ENCODE measurements at regions not wholly inside any gene's neighbourhood (a gene's known extent, or its start where the extent isn't known, plus 50 kb on each side); places are given as distances from the start of the nearest gene placed in this dataset.

DNA sequence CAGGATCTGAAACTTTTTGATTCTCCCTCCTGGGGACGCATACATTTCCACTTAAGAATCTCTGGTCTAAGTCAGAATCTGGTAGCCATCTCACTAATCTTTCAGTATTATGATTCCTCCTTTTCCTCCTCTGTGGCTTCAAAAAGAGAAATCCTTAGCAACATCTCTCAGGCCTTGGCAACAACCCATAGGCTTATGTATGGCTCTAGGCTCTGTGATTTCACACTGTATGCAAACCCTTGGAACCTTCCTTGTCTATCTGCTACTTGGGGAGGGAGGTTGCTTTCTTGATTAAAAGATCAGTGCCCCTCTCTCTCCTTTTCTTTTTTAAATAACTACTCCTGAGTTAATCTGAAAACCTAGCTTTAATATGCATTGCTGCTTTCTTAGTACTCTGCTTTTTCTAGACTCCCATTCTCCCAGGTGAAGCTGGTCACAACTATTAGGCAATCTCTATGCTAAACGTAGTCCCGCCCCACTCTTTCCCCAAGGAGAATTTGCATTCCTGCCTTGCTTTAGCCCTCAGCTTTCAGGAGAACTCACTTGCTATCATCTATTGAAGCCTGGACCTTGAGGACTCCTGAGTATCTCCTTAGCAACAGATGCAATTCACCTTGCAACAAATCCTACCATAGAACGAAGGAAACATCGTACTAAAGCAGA lies 72.2 kb upstream of the L3MBTL4 start:
- Histone ChIP-seq H2BK120ac (ENCODE audit: low read depth, low read length) (no peak overlapping the region), H3K27ac (ENCODE audit: low read length, poor library complexity, severe bottlenecking) (no peak overlapping the region), H3K36me3 (ENCODE audit: control insufficient read depth in 1 of 2, insufficient read depth in 2 of 2, low read depth in 1 of 2, low read length in 2 of 2) (no peaks in the 10 kb centered on the region), H3K4ac (ENCODE audit: low read depth in 1 of 2, low read length in 2 of 2) (no peak overlapping the region), H2AK5ac (ENCODE audit: low read length, severe bottlenecking) (no peak overlapping the region), H3K23ac (ENCODE audit: low read length in 2 of 2) (no peak overlapping the region), H3K27me3 (ENCODE audit: control insufficient read depth in 1 of 2, insufficient read depth in 1 of 2, low read length in 2 of 2) (peaks cover 0 to 18% of the 10 kb centered on the region in 2 experiments), H3K9ac (ENCODE audit: low read length) (no peak overlapping the region), H3K9me3 (ENCODE audit: control insufficient read depth, low read length) (no peaks in the 10 kb centered on the region), H3K18ac (ENCODE audit: low read depth in 1 of 2, low read length in 2 of 2) (no peak overlapping the region), H2BK15ac (ENCODE audit: low read depth, poor library complexity, severe bottlenecking) (no peak overlapping the region), H3K4me3 (ENCODE audit: insufficient read depth in 1 of 2, low read depth in 1 of 2, low read length in 2 of 2) (no peak overlapping the region), H3K14ac (ENCODE audit: low read length in 2 of 2) (no peak overlapping the region), H2BK5ac (ENCODE audit: low read depth, low read length, poor library complexity, severe bottlenecking) (no peak overlapping the region), H3K4me2 (ENCODE audit: low read length, poor library complexity, severe bottlenecking) (no peak overlapping the region), H3K4me1 (ENCODE audit: control insufficient read depth, insufficient read depth, low read depth, low read length) (peaks cover 3% of the 10 kb centered on the region), H3K79me1 (replicated peaks; ENCODE audit: low read length, poor library complexity, severe bottlenecking) (no peaks in the 10 kb centered on the region), H2BK12ac (ENCODE audit: low read length in 2 of 2) (no peak overlapping the region), H2AFZ (ENCODE audit: low read depth, low read length) (no peak overlapping the region), H4K91ac (ENCODE audit: low read length) (no peak overlapping the region), H4K8ac (ENCODE audit: low read length) (no peak overlapping the region)
- DNase-seq = no peak
- WGBS = 58% methylated on average over 3 of the region's 5 CpGs

DNA sequence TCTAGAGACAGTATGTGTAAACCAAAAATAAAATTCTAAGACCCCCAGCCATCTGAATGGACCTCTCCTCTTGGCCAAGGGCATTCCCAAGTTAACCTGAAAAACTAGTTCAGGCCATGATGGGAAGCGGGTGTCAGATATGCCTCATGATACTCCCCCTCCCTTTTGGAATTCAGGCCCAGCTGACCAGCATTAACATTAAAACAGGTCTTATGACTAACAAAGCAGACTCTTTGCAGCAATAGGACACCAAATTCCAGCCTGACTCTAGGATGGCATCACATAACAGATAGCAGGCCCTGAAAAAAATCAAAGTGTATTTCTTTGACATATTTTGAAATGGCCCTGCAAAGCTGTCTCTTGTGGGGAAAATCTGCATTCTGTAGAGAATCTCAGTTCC lies 73.3 kb upstream of the L3MBTL4 start:
- Histone ChIP-seq H3K27me3 (ENCODE audit: control insufficient read depth in 1 of 2, insufficient read depth in 1 of 2, low read length in 2 of 2) (peaks cover 0 to 18% of the 10 kb centered on the region in 2 experiments), H3K4ac (ENCODE audit: low read depth in 1 of 2, low read length in 2 of 2) (no peak overlapping the region), H3K18ac (ENCODE audit: low read depth in 1 of 2, low read length in 2 of 2) (no peak overlapping the region), H3K23ac (ENCODE audit: low read length in 2 of 2) (no peak overlapping the region), H2BK12ac (ENCODE audit: low read length in 2 of 2) (no peak overlapping the region), H2AFZ (ENCODE audit: low read depth, low read length) (no peak overlapping the region), H3K79me1 (replicated peaks; ENCODE audit: low read length, poor library complexity, severe bottlenecking) (no peaks in the 10 kb centered on the region), H3K36me3 (ENCODE audit: control insufficient read depth in 1 of 2, insufficient read depth in 2 of 2, low read depth in 1 of 2, low read length in 2 of 2) (no peaks in the 10 kb centered on the region), H2BK5ac (ENCODE audit: low read depth, low read length, poor library complexity, severe bottlenecking) (no peak overlapping the region), H3K27ac (ENCODE audit: low read length, poor library complexity, severe bottlenecking) (no peak overlapping the region), H4K91ac (ENCODE audit: low read length) (no peak overlapping the region), H3K9me3 (ENCODE audit: control insufficient read depth, low read length) (no peaks in the 10 kb centered on the region), H2AK5ac (ENCODE audit: low read length, severe bottlenecking) (no peak overlapping the region), H3K4me1 (ENCODE audit: control insufficient read depth, insufficient read depth, low read depth, low read length) (no peaks in the 10 kb centered on the region), H4K8ac (ENCODE audit: low read length) (no peak overlapping the region), H3K4me3 (ENCODE audit: insufficient read depth in 1 of 2, low read depth in 1 of 2, low read length in 2 of 2) (no peak overlapping the region), H3K14ac (ENCODE audit: low read length in 2 of 2) (no peak overlapping the region), H3K9ac (ENCODE audit: low read length) (no peak overlapping the region), H2BK120ac (ENCODE audit: low read depth, low read length) (no peak overlapping the region), H2BK15ac (ENCODE audit: low read depth, poor library complexity, severe bottlenecking) (no peak overlapping the region), H3K4me2 (ENCODE audit: low read length, poor library complexity, severe bottlenecking) (no peak overlapping the region)
- no peak for DNase-seq
- 65% methylated on average over 1 of the region's 1 CpG for WGBS

DNA sequence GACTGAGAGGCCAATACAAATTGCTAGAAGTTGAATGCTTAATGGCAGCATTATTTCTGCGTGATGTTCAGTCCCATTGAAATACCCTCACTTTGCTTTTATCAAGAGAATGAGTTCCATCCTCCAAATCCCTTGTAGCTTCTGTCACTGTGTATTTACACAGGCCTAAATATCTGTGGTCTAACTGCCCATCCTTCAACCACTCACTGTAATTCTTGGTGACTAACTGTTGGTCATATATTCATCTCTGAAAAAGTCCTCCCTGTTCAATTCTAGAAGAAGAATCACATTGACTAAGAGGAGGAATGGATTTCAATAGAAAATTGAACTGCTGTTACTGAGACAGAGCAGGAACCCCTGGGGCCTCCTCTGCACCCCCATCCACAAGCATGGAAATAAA lies 74.2 kb upstream of the L3MBTL4 start:
- Histone ChIP-seq H3K14ac (ENCODE audit: low read length in 2 of 2) (no peak overlapping the region), H3K4me3 (ENCODE audit: insufficient read depth in 1 of 2, low read depth in 1 of 2, low read length in 2 of 2) (no peak overlapping the region), H3K27me3 (ENCODE audit: control insufficient read depth in 1 of 2, insufficient read depth in 1 of 2, low read length in 2 of 2) (peaks cover 0 to 18% of the 10 kb centered on the region in 2 experiments), H3K4ac (ENCODE audit: low read depth in 1 of 2, low read length in 2 of 2) (no peak overlapping the region), H3K9me3 (ENCODE audit: control insufficient read depth, low read length) (no peaks in the 10 kb centered on the region), H3K4me2 (ENCODE audit: low read length, poor library complexity, severe bottlenecking) (no peak overlapping the region), H3K23ac (ENCODE audit: low read length in 2 of 2) (no peak overlapping the region), H3K27ac (ENCODE audit: low read length, poor library complexity, severe bottlenecking) (no peak overlapping the region), H3K18ac (ENCODE audit: low read depth in 1 of 2, low read length in 2 of 2) (no peak overlapping the region), H4K8ac (ENCODE audit: low read length) (no peak overlapping the region), H3K36me3 (ENCODE audit: control insufficient read depth in 1 of 2, insufficient read depth in 2 of 2, low read depth in 1 of 2, low read length in 2 of 2) (no peaks in the 10 kb centered on the region), H3K9ac (ENCODE audit: low read length) (no peak overlapping the region), H2AK5ac (ENCODE audit: low read length, severe bottlenecking) (no peak overlapping the region), H2BK5ac (ENCODE audit: low read depth, low read length, poor library complexity, severe bottlenecking) (no peak overlapping the region), H2BK15ac (ENCODE audit: low read depth, poor library complexity, severe bottlenecking) (no peak overlapping the region), H2BK12ac (ENCODE audit: low read length in 2 of 2) (no peak overlapping the region), H3K4me1 (ENCODE audit: control insufficient read depth, insufficient read depth, low read depth, low read length) (no peaks in the 10 kb centered on the region), H2AFZ (ENCODE audit: low read depth, low read length) (no peak overlapping the region), H4K91ac (ENCODE audit: low read length) (no peak overlapping the region), H2BK120ac (ENCODE audit: low read depth, low read length) (no peak overlapping the region), H3K79me1 (replicated peaks; ENCODE audit: low read length, poor library complexity, severe bottlenecking) (no peaks in the 10 kb centered on the region)
- no peak for DNase-seq
- 78% methylated on average over 1 of the region's 1 CpG for WGBS

DNA sequence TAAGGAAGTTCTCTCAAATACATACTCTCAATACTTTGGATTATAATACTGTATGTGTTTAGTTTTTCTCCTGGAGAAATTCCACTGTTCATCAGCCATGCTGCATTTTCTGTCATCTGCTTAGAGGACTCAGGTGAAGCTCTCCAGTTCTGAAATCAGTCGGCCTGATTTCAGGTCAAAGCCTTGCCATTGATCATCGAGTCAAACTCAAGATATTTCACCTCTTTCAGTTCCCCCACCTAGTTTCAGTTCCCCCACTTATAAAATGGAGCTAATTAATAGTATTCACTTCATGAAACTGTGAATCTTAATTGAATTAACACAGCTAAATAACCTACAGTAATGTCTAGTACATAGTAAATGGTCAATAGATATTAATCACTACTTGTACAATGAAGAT lies 75.3 kb upstream of the L3MBTL4 start:
- H2BK12ac ChIP-seq (ENCODE audit: low read length in 2 of 2) = no peak overlapping the region
- no peak overlapping the region for H2AFZ ChIP-seq (ENCODE audit: low read depth, low read length)
- H3K27me3 ChIP-seq (ENCODE audit: control insufficient read depth in 1 of 2, insufficient read depth in 1 of 2, low read length in 2 of 2) = peaks cover 0 to 13% of the 10 kb centered on the region in 2 experiments
- 92% methylated on average over 1 of the region's 2 CpGs for WGBS
- H3K18ac ChIP-seq (ENCODE audit: low read depth in 1 of 2, low read length in 2 of 2) = no peak overlapping the region
- no peak overlapping the region for H3K4me3 ChIP-seq (ENCODE audit: insufficient read depth in 1 of 2, low read depth in 1 of 2, low read length in 2 of 2)
- H3K23ac ChIP-seq (ENCODE audit: low read length in 2 of 2) = no peak overlapping the region
- no peak overlapping the region for H3K9ac ChIP-seq (ENCODE audit: low read length)
- no peak overlapping the region for H2BK120ac ChIP-seq (ENCODE audit: low read depth, low read length)
- no peak overlapping the region for H4K8ac ChIP-seq (ENCODE audit: low read length)
- no peak overlapping the region for H2AK5ac ChIP-seq (ENCODE audit: low read length, severe bottlenecking)
- no peak overlapping the region for H2BK15ac ChIP-seq (ENCODE audit: low read depth, poor library complexity, severe bottlenecking)
- H2BK5ac ChIP-seq (ENCODE audit: low read depth, low read length, poor library complexity, severe bottlenecking) = no peak overlapping the region
- no peak for DNase-seq
- H3K4ac ChIP-seq (ENCODE audit: low read depth in 1 of 2, low read length in 2 of 2) = no peak overlapping the region
- H4K91ac ChIP-seq (ENCODE audit: low read length) = no peak overlapping the region
- H3K79me1 ChIP-seq (replicated peaks; ENCODE audit: low read length, poor library complexity, severe bottlenecking) = no peaks in the 10 kb centered on the region
- no peaks in the 10 kb centered on the region for H3K9me3 ChIP-seq (ENCODE audit: control insufficient read depth, low read length)
- H3K4me2 ChIP-seq (ENCODE audit: low read length, poor library complexity, severe bottlenecking) = no peak overlapping the region
- H3K27ac ChIP-seq (ENCODE audit: low read length, poor library complexity, severe bottlenecking) = no peak overlapping the region
- no peak overlapping the region for H3K14ac ChIP-seq (ENCODE audit: low read length in 2 of 2)
- H3K36me3 ChIP-seq (ENCODE audit: control insufficient read depth in 1 of 2, insufficient read depth in 2 of 2, low read depth in 1 of 2, low read length in 2 of 2) = no peaks in the 10 kb centered on the region
- H3K4me1 ChIP-seq (ENCODE audit: control insufficient read depth, insufficient read depth, low read depth, low read length) = no peaks in the 10 kb centered on the region

All from mesenchymal stem cell (in vitro differentiated cells and primary cell).